Left ventricle myocardium superior (tissue), 1 donor: ENCODE measurements at regions not wholly inside any gene's neighbourhood (a gene's known extent, or its start where the extent isn't known, plus 50 kb on each side); places are given as distances from the start of the nearest gene placed in this dataset.

ENCODE experiments used
- ATAC-seq: fragments of 200-7000 bp; cut with Tn5 transposase; one replicate; pipeline ENCODE4 v1.9.1; 2020; ENCODE audit warnings: mild to moderate bottlenecking, moderate library complexity
- DNase-seq: peaks from one replicate; pipeline ENCODE4 v3.0.0-alpha.2; 2020
- intact Hi-C: fragments of 100-400 bp; cut with micrococcal nuclease; formaldehyde crosslinking; loops from one replicate; pipeline ENCODE4 v1.11.0; 2022
- donor health status: DM: no; HTN: yes; CAD: no; lungs with severe emphysema.

GRCh38 chr18:53586923-53587322, 637.5 kb downstream of the MBD2 start:
- ATAC-seq (no peak), DNase-seq (no peak)
- intact Hi-C loops = no loop called here
